ENCODE measurements at regions not wholly inside any gene's neighbourhood (a gene's known extent, or its start where the extent isn't known, plus 50 kb on each side); places are given as distances from the start of the nearest gene placed in this dataset.

DNA sequence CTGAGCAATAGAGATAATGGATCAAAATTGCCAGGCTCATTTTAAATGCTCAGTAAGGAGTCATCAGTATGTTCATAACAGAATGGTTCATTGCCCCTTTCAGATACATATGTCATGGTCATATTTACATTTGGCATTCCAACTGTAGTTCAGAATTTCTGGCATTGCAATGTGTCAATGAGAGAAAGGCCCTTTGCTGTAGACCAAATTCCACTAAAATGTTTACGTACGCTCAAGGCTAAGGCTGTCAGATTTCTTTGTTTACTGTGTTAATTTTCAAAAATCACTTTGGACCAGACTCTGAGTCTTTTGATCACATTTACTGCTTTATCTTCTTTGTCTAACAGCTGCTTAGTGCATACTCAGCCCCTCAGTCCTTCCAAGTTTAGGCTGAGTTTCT lies 213.5 kb downstream of the PIK3C3 start:
- TF ChIP-seq, protein P1, sequence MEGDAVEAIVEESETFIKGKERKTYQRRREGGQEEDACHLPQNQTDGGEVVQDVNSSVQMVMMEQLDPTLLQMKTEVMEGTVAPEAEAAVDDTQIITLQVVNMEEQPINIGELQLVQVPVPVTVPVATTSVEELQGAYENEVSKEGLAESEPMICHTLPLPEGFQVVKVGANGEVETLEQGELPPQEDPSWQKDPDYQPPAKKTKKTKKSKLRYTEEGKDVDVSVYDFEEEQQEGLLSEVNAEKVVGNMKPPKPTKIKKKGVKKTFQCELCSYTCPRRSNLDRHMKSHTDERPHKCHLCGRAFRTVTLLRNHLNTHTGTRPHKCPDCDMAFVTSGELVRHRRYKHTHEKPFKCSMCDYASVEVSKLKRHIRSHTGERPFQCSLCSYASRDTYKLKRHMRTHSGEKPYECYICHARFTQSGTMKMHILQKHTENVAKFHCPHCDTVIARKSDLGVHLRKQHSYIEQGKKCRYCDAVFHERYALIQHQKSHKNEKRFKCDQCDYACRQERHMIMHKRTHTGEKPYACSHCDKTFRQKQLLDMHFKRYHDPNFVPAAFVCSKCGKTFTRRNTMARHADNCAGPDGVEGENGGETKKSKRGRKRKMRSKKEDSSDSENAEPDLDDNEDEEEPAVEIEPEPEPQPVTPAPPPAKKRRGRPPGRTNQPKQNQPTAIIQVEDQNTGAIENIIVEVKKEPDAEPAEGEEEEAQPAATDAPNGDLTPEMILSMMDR (IDR thresholded peaks at IDR 0.05), result no peak
- TF ChIP-seq POLR2A (IDR thresholded peaks at IDR 0.05), result no peak
